ENCODE measurements at regions not wholly inside any gene's neighbourhood (a gene's known extent, or its start where the extent isn't known, plus 50 kb on each side); places are given as distances from the start of the nearest gene placed in this dataset.

GRCh38 chr2:214648520-214648919, 161.0 kb downstream of the BARD1 start:
- WGBS, 2 donors = 50 to 64% methylated on average over 2 of the region's 2 CpGs
- no peak for DNase-seq (ENCODE audit: low spot score in 2 of 2)
- intact Hi-C loops (cut with DNase I; ENCODE audit: low total_unique reads) = no loop called here
- TF ChIP-seq CTCF (IDR thresholded peaks at IDR 0.05) (no peak), POLR2A (IDR thresholded peaks at IDR 0.05) (no peak)
- H3K4me3 ChIP-seq (ENCODE audit: low read depth, poor library complexity, severe bottlenecking) = no peak overlapping the region

- intact Hi-C loops (cut with DNase I; ENCODE audit: low total_unique reads) = loop anchor here (5.0 kb wide), 1 partner anchor 1504 kb away; no protein-coding TSS in a partner anchor
- WGBS, 2 donors = 25 to 34% methylated on average over 2 of the region's 2 CpGs
- no peak overlapping the region for H3K4me3 ChIP-seq (ENCODE audit: low read depth, poor library complexity, severe bottlenecking)
- TF ChIP-seq CTCF (IDR thresholded peaks at IDR 0.05) = no peak
- TF ChIP-seq POLR2A (IDR thresholded peaks at IDR 0.05) = no peak
- DNase-seq (ENCODE audit: low spot score in 2 of 2) = no peak
Measured at GRCh38 chr2:214631406-214631805, 178.1 kb downstream of the BARD1 start.

DNA sequence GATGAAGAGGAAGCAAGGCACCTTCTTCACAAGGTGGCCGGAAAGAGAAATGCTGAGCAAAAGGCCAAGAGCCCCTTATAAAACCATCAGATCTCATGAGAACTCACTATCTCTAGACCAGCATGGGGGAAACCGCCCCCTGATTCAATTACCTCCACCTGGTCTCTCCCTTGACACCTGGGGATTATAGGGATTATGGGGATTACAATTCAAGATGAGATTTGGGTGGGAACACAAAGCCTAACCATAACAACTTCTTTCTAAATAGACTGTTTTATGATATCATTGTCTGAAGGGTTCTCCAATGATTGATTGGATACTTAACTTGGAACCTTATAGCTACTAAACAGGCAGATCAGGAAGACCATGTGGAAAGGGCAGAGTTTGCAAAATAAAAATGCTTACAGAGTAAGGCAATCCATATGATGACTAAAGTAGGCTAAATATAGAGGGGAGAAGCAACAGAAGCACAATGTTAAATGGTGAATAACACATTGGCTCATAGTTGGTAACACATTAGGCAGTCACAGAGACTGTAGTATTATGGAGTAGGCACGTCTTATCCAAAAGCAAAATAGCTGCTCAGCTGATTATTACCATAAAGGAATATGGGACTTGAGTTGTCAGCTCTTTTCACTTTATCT, 179.0 kb downstream of the BARD1 start:
- WGBS, 2 donors = 69 to 71% methylated on average over 3 of the region's 3 CpGs
- no peak overlapping the region for H3K4me3 ChIP-seq (ENCODE audit: low read depth, poor library complexity, severe bottlenecking)
- intact Hi-C loops (cut with DNase I; ENCODE audit: low total_unique reads) = loop anchor here (5.0 kb wide), 1 partner anchor 1503 kb away; no protein-coding TSS in a partner anchor
- no peak for DNase-seq (ENCODE audit: low spot score in 2 of 2)
- no peak for TF ChIP-seq CTCF (IDR thresholded peaks at IDR 0.05)
- no peak for TF ChIP-seq POLR2A (IDR thresholded peaks at IDR 0.05)

GRCh38 chr2:214629875-214630274, 179.6 kb downstream of the BARD1 start:
- H3K4me3 ChIP-seq (ENCODE audit: low read depth, poor library complexity, severe bottlenecking) = no peak overlapping the region
- intact Hi-C loops (cut with DNase I; ENCODE audit: low total_unique reads) = loop anchor here (5.0 kb wide), 1 partner anchor 1503 kb away; no protein-coding TSS in a partner anchor
- DNase-seq (ENCODE audit: low spot score in 2 of 2) = no peak
- 67% methylated on average over 1 of the region's 1 CpG for WGBS, 2 donors
- TF ChIP-seq CTCF (IDR thresholded peaks at IDR 0.05) (no peak), POLR2A (IDR thresholded peaks at IDR 0.05) (no peak)
